GM12892 (cell line): ENCODE measurements at regions not wholly inside any gene's neighbourhood (a gene's known extent, or its start where the extent isn't known, plus 50 kb on each side); places are given as distances from the start of the nearest gene placed in this dataset.

Experiments
- POLR2A ChIP-seq: IDR thresholded peaks from 2 replicates; pipeline ENCODE4 v1.6.1; 2011; ENCODE audit warnings: low read depth, low read length, control low read depth
- POLR2AphosphoS5 ChIP-seq: IDR thresholded peaks from 2 replicates; pipeline ENCODE4 v1.6.1; 2011; ENCODE audit warnings: low read depth, low read length, control low read depth
- TAF1 ChIP-seq: IDR thresholded peaks from 2 replicates; pipeline ENCODE4 v1.6.1; 2011; ENCODE audit warnings: low read depth, mild to moderate bottlenecking, control low read depth, low read length, borderline replicate concordance

DNA sequence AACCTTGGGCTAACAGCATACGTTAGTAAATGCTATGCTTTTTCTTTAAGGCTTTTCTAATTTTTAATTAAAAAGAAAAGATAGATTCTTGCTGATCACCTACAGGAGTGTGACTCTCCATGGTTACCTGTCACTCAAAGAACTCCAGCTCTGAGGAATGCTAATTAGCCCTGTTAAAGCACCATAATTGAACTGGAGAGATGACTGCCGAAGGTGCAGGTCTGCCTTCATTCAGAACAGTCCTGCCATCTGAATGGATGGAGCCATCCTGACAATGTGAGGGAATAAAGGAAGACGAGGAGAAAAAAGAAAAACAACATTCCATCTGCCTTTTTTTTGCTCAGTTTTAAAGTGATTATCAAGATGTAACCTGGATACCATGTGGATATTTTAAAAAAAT, 94.6 kb downstream of the ATP6V1G3 start:
- TF ChIP-seq POLR2AphosphoS5: no peak
- TF ChIP-seq POLR2A: no peak
- no peak for TF ChIP-seq TAF1
